HepG2 (cell line): ENCODE measurements at regions not wholly inside any gene's neighbourhood (a gene's known extent, or its start where the extent isn't known, plus 50 kb on each side); places are given as distances from the start of the nearest gene placed in this dataset.

Source experiments
- E2F5 ChIP-seq: sonication (generic); formaldehyde crosslinking; conservative IDR thresholded peaks from 2 replicates; pipeline ENCODE4 v1.4.0; 2020; ENCODE audit warnings: missing genetic modification reagents
- ELF1 ChIP-seq: sonication (generic); formaldehyde crosslinking; IDR thresholded peaks from 2 replicates; pipeline ENCODE4 v1.4.0; 2020; ENCODE audit warnings: missing genetic modification reagents
- MTA3 ChIP-seq: sonication (generic); formaldehyde crosslinking; IDR thresholded peaks from 2 replicates; pipeline ENCODE4 v1.4.0; 2020; ENCODE audit warnings: missing genetic modification reagents
- PCBP1 ChIP-seq: fragments of 200-400 bp; formaldehyde crosslinking; IDR thresholded peaks from 2 replicates; pipeline ENCODE4 v1.6.1; 2017; ENCODE audit warnings: mild to moderate bottlenecking, low read depth, low read length, borderline replicate concordance
- ZFP62 ChIP-seq: sonication (generic); formaldehyde crosslinking; IDR thresholded peaks from 2 replicates; pipeline ENCODE4 v1.4.0; 2020; ENCODE audit warnings: missing genetic modification reagents
- ZNF274 ChIP-seq: sonication (generic); formaldehyde crosslinking; IDR thresholded peaks from 2 replicates; pipeline ENCODE4 v1.5.1; 2020; ENCODE audit warnings: mild to moderate bottlenecking, missing genetic modification reagents
- TF ChIP-seq, protein P1 (sequence below): sonication (generic); formaldehyde crosslinking; IDR thresholded peaks from 2 replicates; pipeline ENCODE4 v1.8.0; 2022; ENCODE audit warnings: mild to moderate bottlenecking, missing genetic modification reagents, moderate library complexity
- TF ChIP-seq, protein P2 (sequence below): sonication (generic); formaldehyde crosslinking; IDR thresholded peaks from 2 replicates; pipeline ENCODE4 v1.4.0; 2020; ENCODE audit warnings: mild to moderate bottlenecking, missing genetic modification reagents

GRCh38 chr4:4759232-4759631 is 100.2 kb upstream of the MSX1 start:
- TF ChIP-seq, protein P1, sequence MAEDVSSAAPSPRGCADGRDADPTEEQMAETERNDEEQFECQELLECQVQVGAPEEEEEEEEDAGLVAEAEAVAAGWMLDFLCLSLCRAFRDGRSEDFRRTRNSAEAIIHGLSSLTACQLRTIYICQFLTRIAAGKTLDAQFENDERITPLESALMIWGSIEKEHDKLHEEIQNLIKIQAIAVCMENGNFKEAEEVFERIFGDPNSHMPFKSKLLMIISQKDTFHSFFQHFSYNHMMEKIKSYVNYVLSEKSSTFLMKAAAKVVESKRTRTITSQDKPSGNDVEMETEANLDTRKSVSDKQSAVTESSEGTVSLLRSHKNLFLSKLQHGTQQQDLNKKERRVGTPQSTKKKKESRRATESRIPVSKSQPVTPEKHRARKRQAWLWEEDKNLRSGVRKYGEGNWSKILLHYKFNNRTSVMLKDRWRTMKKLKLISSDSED (CRISPR knock-in tag): no peak
- no peak for TF ChIP-seq E2F5
- no peak for TF ChIP-seq PCBP1
- TF ChIP-seq ZNF274 (CRISPR knock-in tag): no peak
- TF ChIP-seq, protein P2, sequence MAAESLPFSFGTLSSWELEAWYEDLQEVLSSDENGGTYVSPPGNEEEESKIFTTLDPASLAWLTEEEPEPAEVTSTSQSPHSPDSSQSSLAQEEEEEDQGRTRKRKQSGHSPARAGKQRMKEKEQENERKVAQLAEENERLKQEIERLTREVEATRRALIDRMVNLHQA (CRISPR knock-in tag): no peak
- no peak for TF ChIP-seq ZFP62 (CRISPR knock-in tag)
- no peak for TF ChIP-seq MTA3 (CRISPR knock-in tag)
- TF ChIP-seq ELF1: no peak
